ENCODE measurements at regions not wholly inside any gene's neighbourhood (a gene's known extent, or its start where the extent isn't known, plus 50 kb on each side); places are given as distances from the start of the nearest gene placed in this dataset.

DNA sequence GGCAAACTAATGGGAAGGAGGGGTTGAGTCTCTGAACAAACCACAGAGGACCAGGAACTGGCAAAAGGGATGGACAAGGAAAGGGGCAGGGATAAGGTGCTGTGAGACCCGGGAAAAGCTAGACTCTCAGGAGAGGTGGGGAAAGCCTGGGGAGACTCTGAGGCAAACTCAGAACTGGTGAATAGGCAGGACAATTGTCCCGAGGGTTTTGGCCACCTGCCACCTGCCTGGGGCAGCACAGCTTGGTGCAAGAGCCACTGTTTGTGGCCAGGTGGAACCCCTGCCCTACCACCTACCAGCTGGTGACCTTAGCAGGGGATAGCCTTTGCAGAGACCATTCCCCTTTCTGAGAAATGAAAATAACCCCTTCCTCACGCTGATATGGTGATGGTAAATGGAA lies 129.4 kb upstream of the ASB18 start:
- FAIRE-seq, result no peak
- H3K9me1 ChIP-seq (ENCODE audit: control insufficient read depth, extremely low read depth, insufficient read depth, low read length), result no peaks in the 10 kb centered on the region
- no peak for DNase-seq (ENCODE audit: low read depth, low spot score)
- H3K79me2 ChIP-seq (ENCODE audit: control insufficient read depth, insufficient read depth, low read length), result no peaks in the 10 kb centered on the region
- no peak overlapping the region for H3K9ac ChIP-seq (ENCODE audit: control insufficient read depth, extremely low read depth, insufficient read depth, low read length)
- H3K9me3 ChIP-seq (ENCODE audit: control insufficient read depth, low read depth, low read length), result no peaks in the 10 kb centered on the region
- no peaks in the 10 kb centered on the region for H4K20me1 ChIP-seq (ENCODE audit: control insufficient read depth, extremely low read depth, insufficient read depth, low read length)
- H3K27ac ChIP-seq (ENCODE audit: control insufficient read depth, insufficient read depth, low read length), result no peak overlapping the region
- H3K4me1 ChIP-seq (ENCODE audit: control insufficient read depth, extremely low read depth, insufficient read depth, low read length), result no peaks in the 10 kb centered on the region
- H3K27me3 ChIP-seq (ENCODE audit: control insufficient read depth, extremely low read depth, insufficient read depth, low read length), result no peaks in the 10 kb centered on the region
- H2AFZ ChIP-seq (ENCODE audit: control insufficient read depth, low read length), result no peak overlapping the region
- no peaks in the 10 kb centered on the region for H3K36me3 ChIP-seq (ENCODE audit: control insufficient read depth in 2 of 2, extremely low read depth in 1 of 2, insufficient read depth in 2 of 2, low read length in 2 of 2)
- dilution Hi-C loops (cut with MboI; ENCODE audit: extremely low pct_ligation_motif_present, low sequenced_read_pairs), result no loop called here
- H3K4me2 ChIP-seq (ENCODE audit: control insufficient read depth, extremely low read depth, insufficient read depth, low read depth, low read length), result no peak overlapping the region
- no peak overlapping the region for H3K4me3 ChIP-seq (ENCODE audit: control insufficient read depth in 2 of 3, extremely low read depth in 1 of 3, insufficient read depth in 2 of 3, low read depth in 1 of 3, low read length in 3 of 3)
- TF ChIP-seq, protein P1, sequence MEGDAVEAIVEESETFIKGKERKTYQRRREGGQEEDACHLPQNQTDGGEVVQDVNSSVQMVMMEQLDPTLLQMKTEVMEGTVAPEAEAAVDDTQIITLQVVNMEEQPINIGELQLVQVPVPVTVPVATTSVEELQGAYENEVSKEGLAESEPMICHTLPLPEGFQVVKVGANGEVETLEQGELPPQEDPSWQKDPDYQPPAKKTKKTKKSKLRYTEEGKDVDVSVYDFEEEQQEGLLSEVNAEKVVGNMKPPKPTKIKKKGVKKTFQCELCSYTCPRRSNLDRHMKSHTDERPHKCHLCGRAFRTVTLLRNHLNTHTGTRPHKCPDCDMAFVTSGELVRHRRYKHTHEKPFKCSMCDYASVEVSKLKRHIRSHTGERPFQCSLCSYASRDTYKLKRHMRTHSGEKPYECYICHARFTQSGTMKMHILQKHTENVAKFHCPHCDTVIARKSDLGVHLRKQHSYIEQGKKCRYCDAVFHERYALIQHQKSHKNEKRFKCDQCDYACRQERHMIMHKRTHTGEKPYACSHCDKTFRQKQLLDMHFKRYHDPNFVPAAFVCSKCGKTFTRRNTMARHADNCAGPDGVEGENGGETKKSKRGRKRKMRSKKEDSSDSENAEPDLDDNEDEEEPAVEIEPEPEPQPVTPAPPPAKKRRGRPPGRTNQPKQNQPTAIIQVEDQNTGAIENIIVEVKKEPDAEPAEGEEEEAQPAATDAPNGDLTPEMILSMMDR (optimal IDR thresholded peaks at IDR 0.05 in 1 of 3, IDR thresholded peaks at IDR 0.05 in 1 of 3, conservative IDR thresholded peaks at IDR 0.05 in 1 of 3; ENCODE audit: extremely low read depth in 1 of 3, insufficient read depth in 2 of 3, low read length in 3 of 3), result no peak
- no peak for TF ChIP-seq EZH2 (IDR thresholded peaks at IDR 0.05; ENCODE audit: low read length)

DNA sequence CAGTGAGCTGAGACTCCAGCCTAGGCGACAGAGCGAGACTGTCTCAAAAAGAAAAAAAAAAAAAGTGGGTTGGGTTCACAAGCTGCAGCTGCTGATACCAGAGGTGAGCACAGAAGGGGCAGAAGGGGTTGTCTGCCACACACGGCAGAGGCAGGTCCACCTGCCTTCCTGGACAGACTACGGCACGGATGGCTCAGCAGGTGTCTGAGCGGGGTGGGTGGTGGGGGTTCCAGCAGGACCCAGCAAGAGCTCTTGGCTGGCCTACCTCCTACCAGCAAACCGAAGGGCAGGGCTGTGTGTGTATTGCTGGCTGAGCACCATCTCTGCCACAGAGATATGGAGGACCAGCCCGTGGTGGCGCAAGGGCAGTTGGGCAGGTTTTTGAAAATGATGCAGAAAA lies 130.4 kb upstream of the ASB18 start:
- dilution Hi-C loops (cut with MboI; ENCODE audit: extremely low pct_ligation_motif_present, low sequenced_read_pairs), result no loop called here
- no peak overlapping the region for H3K4me3 ChIP-seq (ENCODE audit: control insufficient read depth in 2 of 3, extremely low read depth in 1 of 3, insufficient read depth in 2 of 3, low read depth in 1 of 3, low read length in 3 of 3)

More for the DNA sequence above, 130.4 kb upstream of the ASB18 start:
- Histone ChIP-seq H3K36me3 (ENCODE audit: control insufficient read depth in 2 of 2, extremely low read depth in 1 of 2, insufficient read depth in 2 of 2, low read length in 2 of 2) (no peaks in the 10 kb centered on the region), H3K9me1 (ENCODE audit: control insufficient read depth, extremely low read depth, insufficient read depth, low read length) (no peaks in the 10 kb centered on the region), H3K27me3 (ENCODE audit: control insufficient read depth, extremely low read depth, insufficient read depth, low read length) (no peaks in the 10 kb centered on the region), H3K4me2 (ENCODE audit: control insufficient read depth, extremely low read depth, insufficient read depth, low read depth, low read length) (no peak overlapping the region), H3K79me2 (ENCODE audit: control insufficient read depth, insufficient read depth, low read length) (no peaks in the 10 kb centered on the region), H3K9ac (ENCODE audit: control insufficient read depth, extremely low read depth, insufficient read depth, low read length) (no peak overlapping the region), H4K20me1 (ENCODE audit: control insufficient read depth, extremely low read depth, insufficient read depth, low read length) (no peaks in the 10 kb centered on the region), H3K9me3 (ENCODE audit: control insufficient read depth, low read depth, low read length) (no peaks in the 10 kb centered on the region), H2AFZ (ENCODE audit: control insufficient read depth, low read length) (no peak overlapping the region), H3K4me1 (ENCODE audit: control insufficient read depth, extremely low read depth, insufficient read depth, low read length) (no peaks in the 10 kb centered on the region), H3K27ac (ENCODE audit: control insufficient read depth, insufficient read depth, low read length) (no peak overlapping the region)
- no peak for FAIRE-seq
- DNase-seq (ENCODE audit: low read depth, low spot score), result no peak
- no peak for TF ChIP-seq EZH2 (IDR thresholded peaks at IDR 0.05; ENCODE audit: low read length)
- TF ChIP-seq, protein P1 (optimal IDR thresholded peaks at IDR 0.05 in 1 of 3, IDR thresholded peaks at IDR 0.05 in 1 of 3, conservative IDR thresholded peaks at IDR 0.05 in 1 of 3; ENCODE audit: extremely low read depth in 1 of 3, insufficient read depth in 2 of 3, low read length in 3 of 3), result no peak

Measured in keratinocyte (primary cell).